Lower leg skin (tissue), 4 donors: ENCODE measurements at regions not wholly inside any gene's neighbourhood (a gene's known extent, or its start where the extent isn't known, plus 50 kb on each side); places are given as distances from the start of the nearest gene placed in this dataset.

Source experiments
- DNase-seq, 2 donors: peaks; one replicate each; pipeline ENCODE4 v3.0.0-alpha.2; 2019; ENCODE audit warnings: low spot score in 2 of 2
- H3K4me3 ChIP-seq: fragments of 200-600 bp; sonication (generic); 2 replicates; pipeline ENCODE4 v1.5.1; 2017; ENCODE audit warnings: mild to moderate bottlenecking, low read depth; ENCODE audit not compliant: poor library complexity, severe bottlenecking
- POLR2A ChIP-seq, 2 donors: fragments of 450-650 bp; IDR thresholded peaks; one replicate each; pipeline ENCODE4 v1.6.1; 2016 to 2017; ENCODE audit warnings: antibody characterized with exemption in 2 of 2, mild to moderate bottlenecking in 1 of 2, moderate library complexity in 1 of 2
- WGBS, 2 donors: methylation state at CpG; one replicate each; pipeline ENCODE4 v1.1.5; 2018; 5-methylcytosine and 5-hydroxymethylcytosine counted together
- intact Hi-C: fragments of 100-400 bp; cut with DNase I; formaldehyde crosslinking; loops from one replicate; pipeline ENCODE4 v1.15.0; 2023; ENCODE audit warnings: low total_unique reads
- TF ChIP-seq, protein P1 (sequence below), 3 donors: fragments of 450-650 bp; IDR thresholded peaks; one replicate each; pipeline ENCODE4 v1.5.1; 2016; ENCODE audit warnings: antibody characterized with exemption in 3 of 3, mild to moderate bottlenecking in 3 of 3, moderate library complexity in 2 of 3

GRCh38 chr2:144963031-144963430 lies 443.1 kb upstream of the ZEB2 start:
- DNase-seq: no peak
- intact Hi-C loops: no loop called here
- H3K4me3 ChIP-seq: no peak overlapping the region
- 70 to 84% methylated on average over 2 of the region's 2 CpGs for WGBS, 2 donors
- no peak for TF ChIP-seq POLR2A (IDR thresholded peaks at IDR 0.05)
- TF ChIP-seq, protein P1, sequence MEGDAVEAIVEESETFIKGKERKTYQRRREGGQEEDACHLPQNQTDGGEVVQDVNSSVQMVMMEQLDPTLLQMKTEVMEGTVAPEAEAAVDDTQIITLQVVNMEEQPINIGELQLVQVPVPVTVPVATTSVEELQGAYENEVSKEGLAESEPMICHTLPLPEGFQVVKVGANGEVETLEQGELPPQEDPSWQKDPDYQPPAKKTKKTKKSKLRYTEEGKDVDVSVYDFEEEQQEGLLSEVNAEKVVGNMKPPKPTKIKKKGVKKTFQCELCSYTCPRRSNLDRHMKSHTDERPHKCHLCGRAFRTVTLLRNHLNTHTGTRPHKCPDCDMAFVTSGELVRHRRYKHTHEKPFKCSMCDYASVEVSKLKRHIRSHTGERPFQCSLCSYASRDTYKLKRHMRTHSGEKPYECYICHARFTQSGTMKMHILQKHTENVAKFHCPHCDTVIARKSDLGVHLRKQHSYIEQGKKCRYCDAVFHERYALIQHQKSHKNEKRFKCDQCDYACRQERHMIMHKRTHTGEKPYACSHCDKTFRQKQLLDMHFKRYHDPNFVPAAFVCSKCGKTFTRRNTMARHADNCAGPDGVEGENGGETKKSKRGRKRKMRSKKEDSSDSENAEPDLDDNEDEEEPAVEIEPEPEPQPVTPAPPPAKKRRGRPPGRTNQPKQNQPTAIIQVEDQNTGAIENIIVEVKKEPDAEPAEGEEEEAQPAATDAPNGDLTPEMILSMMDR (IDR thresholded peaks at IDR 0.05): no peak

DNA sequence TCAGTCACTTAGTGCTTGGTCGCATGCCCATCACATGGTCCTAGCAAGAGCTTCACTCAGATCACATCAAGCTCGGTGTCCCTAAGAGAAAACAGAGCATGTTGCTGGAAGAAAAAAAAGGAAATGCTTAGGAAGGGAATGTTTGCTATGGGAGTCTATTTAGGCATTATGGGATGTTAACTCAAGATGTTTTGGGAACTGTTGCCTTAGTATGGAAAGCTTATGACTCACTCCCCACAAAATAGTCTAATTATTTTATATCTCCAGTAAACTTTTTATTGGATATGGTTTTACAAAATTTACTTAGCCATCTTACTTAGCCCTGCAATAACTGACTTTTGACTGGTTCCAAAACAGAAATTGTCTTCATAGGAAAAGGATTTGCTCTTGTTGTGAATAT lies 439.5 kb upstream of the ZEB2 start:
- 80 to 99% methylated on average over 2 of the region's 2 CpGs for WGBS, 2 donors
- no peak for DNase-seq

GRCh38 chr2:144950899-144951560 lies 431.1 kb upstream of the ZEB2 start:
- WGBS, 2 donors: 72 to 87% methylated on average over 3 of the region's 3 CpGs
- H3K4me3 ChIP-seq: no peak overlapping the region
- DNase-seq: no peak
- TF ChIP-seq POLR2A (IDR thresholded peaks at IDR 0.05): no peak
- TF ChIP-seq, protein P1 (IDR thresholded peaks at IDR 0.05): no peak
- intact Hi-C loops: no loop called here

More for the DNA sequence above, 439.5 kb upstream of the ZEB2 start:
- intact Hi-C loops: no loop called here
- H3K4me3 ChIP-seq: no peak overlapping the region
- no peak for TF ChIP-seq POLR2A (IDR thresholded peaks at IDR 0.05)
- TF ChIP-seq, protein P1 (IDR thresholded peaks at IDR 0.05): no peak

DNA sequence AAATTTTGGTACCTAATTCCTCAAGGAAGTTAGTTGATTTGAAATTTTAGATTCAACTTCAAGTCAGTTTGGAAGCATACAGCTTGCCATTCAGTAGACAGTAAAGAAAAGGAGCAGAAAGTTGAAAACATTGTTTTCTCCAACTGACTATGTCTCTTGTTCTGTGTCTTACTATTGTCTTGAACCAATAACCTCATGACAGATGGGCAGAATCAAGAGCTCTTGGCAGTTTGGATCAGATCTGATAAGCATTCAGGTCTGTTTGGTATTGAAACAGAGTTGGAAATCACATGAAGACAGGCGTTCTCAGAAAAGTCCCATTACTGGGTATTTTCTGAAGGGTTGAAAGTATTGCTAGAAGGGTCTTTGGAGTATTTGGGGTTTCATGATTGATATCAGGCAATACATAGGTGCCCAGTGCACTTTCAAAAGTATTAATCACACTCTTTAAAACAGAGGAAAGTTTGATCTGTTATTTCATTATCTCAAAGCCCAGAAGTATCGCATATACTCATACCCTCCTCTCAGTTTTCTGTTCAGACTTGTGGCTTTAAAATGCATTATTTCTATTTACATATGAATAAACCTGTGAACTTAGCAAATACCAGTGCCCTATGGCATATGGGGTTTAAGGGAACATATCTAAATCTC lies 428.4 kb upstream of the ZEB2 start:
- no peak overlapping the region for H3K4me3 ChIP-seq
- WGBS, 2 donors: 54 to 71% methylated on average over 2 of the region's 2 CpGs
- TF ChIP-seq, protein P1 (IDR thresholded peaks at IDR 0.05): no peak
- TF ChIP-seq POLR2A (IDR thresholded peaks at IDR 0.05): no peak
- intact Hi-C loops: no loop called here
- DNase-seq: no peak

DNA sequence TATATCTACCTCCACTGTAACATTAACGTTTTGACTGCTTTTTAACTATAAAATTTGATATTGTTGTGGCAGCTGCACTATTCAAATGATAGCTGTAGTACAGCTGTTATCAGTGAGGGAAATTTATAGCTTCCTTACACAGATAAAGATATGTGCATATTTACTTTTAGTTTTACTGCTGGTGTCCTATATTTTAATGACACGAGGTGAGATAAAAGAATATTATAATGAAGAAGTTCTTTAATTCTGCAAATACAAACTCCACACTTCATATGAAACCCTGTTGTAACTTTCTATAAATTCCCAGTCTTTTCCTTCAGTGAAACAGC lies 427.8 kb upstream of the ZEB2 start:
- no peak for DNase-seq
- no peak overlapping the region for H3K4me3 ChIP-seq
- 41 to 58% methylated on average over 2 of the region's 2 CpGs for WGBS, 2 donors
- intact Hi-C loops: no loop called here
- no peak for TF ChIP-seq POLR2A (IDR thresholded peaks at IDR 0.05)
- TF ChIP-seq, protein P1 (IDR thresholded peaks at IDR 0.05): no peak

DNA sequence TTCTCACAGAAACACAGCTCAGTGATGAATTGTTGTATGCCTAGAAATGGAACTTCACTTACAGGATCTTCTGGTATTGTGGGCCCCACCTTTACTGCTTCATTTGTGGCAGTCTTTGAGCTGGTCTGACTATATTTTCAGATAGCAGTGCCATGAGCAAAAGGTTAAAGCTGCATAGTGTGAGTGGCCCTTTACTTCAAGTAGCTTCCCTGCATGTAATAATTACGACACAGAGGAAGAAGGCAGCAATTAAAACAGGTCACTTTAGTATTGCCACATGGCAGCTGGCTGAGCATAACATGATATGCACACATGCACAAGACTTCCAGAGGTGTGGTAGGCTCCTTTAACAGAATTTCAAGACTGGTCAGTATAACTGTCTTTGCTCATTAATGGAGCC lies 426.3 kb upstream of the ZEB2 start:
- 43 to 88% methylated on average over 1 of the region's 1 CpG for WGBS, 2 donors
- TF ChIP-seq POLR2A (IDR thresholded peaks at IDR 0.05): no peak
- TF ChIP-seq, protein P1 (IDR thresholded peaks at IDR 0.05): no peak
- DNase-seq: no peak
- intact Hi-C loops: no loop called here
- no peak overlapping the region for H3K4me3 ChIP-seq
